Activated naive CD4-positive, alpha-beta T cell treated with anti-CD3 and anti-CD28 coated beads, Interleukin-2, amount 50 U/mL, for 24 hours (primary cell): ENCODE measurements at regions not wholly inside any gene's neighbourhood (a gene's known extent, or its start where the extent isn't known, plus 50 kb on each side); places are given as distances from the start of the nearest gene placed in this dataset.
A peak's percentile ranks its signal among the peaks of the same experiment; 100 is the strongest.
"Not testable (repeated sequence)": the region's sequence is repeated elsewhere in the genome, so short reads cannot be mapped to it uniquely, and the experiment has no call there.

Experiments
- H3K27ac Mint-ChIP-seq: one replicate; pipeline ENCODE4 v1.8.0; 2021; ENCODE audit warnings: mild to moderate bottlenecking, mixed read lengths
- H3K27me3 Mint-ChIP-seq: one replicate; pipeline ENCODE4 v1.8.0; 2021; ENCODE audit warnings: mixed read lengths
- H3K36me3 Mint-ChIP-seq: one replicate; pipeline ENCODE4 v1.8.0; 2021; ENCODE audit warnings: mixed read lengths
- H3K4me1 Mint-ChIP-seq: one replicate; pipeline ENCODE4 v1.8.0; 2021; ENCODE audit warnings: mixed read lengths
- H3K4me3 Mint-ChIP-seq: one replicate; pipeline ENCODE4 v1.8.0; 2021; ENCODE audit warnings: mild to moderate bottlenecking, mixed read lengths
- H3K9me3 Mint-ChIP-seq: one replicate; pipeline ENCODE4 v1.8.0; 2021; ENCODE audit warnings: mixed read lengths

GRCh38 chr15:32536507-32537172, 56.6 kb upstream of the GOLGA8N start:
- not testable (repeated sequence) for H3K4me1 Mint-ChIP-seq, H3K36me3 Mint-ChIP-seq, H3K27ac Mint-ChIP-seq, H3K27me3 Mint-ChIP-seq, H3K9me3 Mint-ChIP-seq
- peak overlapping the region; percentile 69 for H3K4me3 Mint-ChIP-seq

- H3K27me3 Mint-ChIP-seq, H3K9me3 Mint-ChIP-seq, H3K27ac Mint-ChIP-seq, H3K4me3 Mint-ChIP-seq, H3K4me1 Mint-ChIP-seq, H3K36me3 Mint-ChIP-seq: not testable (repeated sequence)
These were observed 57.2 kb upstream of the GOLGA8N start for GRCh38 chr15:32536057-32536493.

- H3K27ac Mint-ChIP-seq, H3K9me3 Mint-ChIP-seq, H3K36me3 Mint-ChIP-seq, H3K27me3 Mint-ChIP-seq, H3K4me1 Mint-ChIP-seq, H3K4me3 Mint-ChIP-seq: not testable (repeated sequence)
These were observed 57.9 kb upstream of the GOLGA8N start for GRCh38 chr15:32535150-32535898.

- H3K27me3 Mint-ChIP-seq, H3K4me3 Mint-ChIP-seq, H3K9me3 Mint-ChIP-seq, H3K4me1 Mint-ChIP-seq, H3K36me3 Mint-ChIP-seq, H3K27ac Mint-ChIP-seq: not testable (repeated sequence)
These were observed 67.5 kb upstream of the GOLGA8O start for GRCh38 chr15:32522900-32523299.

GRCh38 chr15:32522421-32522820, 67.0 kb upstream of the GOLGA8O start:
- not testable (repeated sequence) for H3K36me3 Mint-ChIP-seq, H3K9me3 Mint-ChIP-seq, H3K4me3 Mint-ChIP-seq, H3K4me1 Mint-ChIP-seq, H3K27me3 Mint-ChIP-seq
- peak overlapping the region; percentile 41 for H3K27ac Mint-ChIP-seq

GRCh38 chr15:32518976-32519375, 63.5 kb upstream of the GOLGA8O start:
- not testable (repeated sequence) for H3K9me3 Mint-ChIP-seq, H3K27me3 Mint-ChIP-seq, H3K4me1 Mint-ChIP-seq, H3K4me3 Mint-ChIP-seq, H3K36me3 Mint-ChIP-seq
- peak overlapping the region; percentile 47 for H3K27ac Mint-ChIP-seq

GRCh38 chr15:32518013-32518412, 62.6 kb upstream of the GOLGA8O start:
- not testable (repeated sequence) for H3K27me3 Mint-ChIP-seq, H3K4me3 Mint-ChIP-seq, H3K36me3 Mint-ChIP-seq, H3K4me1 Mint-ChIP-seq, H3K9me3 Mint-ChIP-seq, H3K27ac Mint-ChIP-seq

GRCh38 chr15:32516954-32517353, 61.5 kb upstream of the GOLGA8O start:
- not testable (repeated sequence) for H3K9me3 Mint-ChIP-seq, H3K36me3 Mint-ChIP-seq, H3K4me1 Mint-ChIP-seq, H3K4me3 Mint-ChIP-seq, H3K27ac Mint-ChIP-seq, H3K27me3 Mint-ChIP-seq

- H3K27ac Mint-ChIP-seq, H3K27me3 Mint-ChIP-seq, H3K4me3 Mint-ChIP-seq, H3K9me3 Mint-ChIP-seq, H3K36me3 Mint-ChIP-seq, H3K4me1 Mint-ChIP-seq: not testable (repeated sequence)
These were observed 57.9 kb upstream of the GOLGA8O start for GRCh38 chr15:32513378-32513777.

GRCh38 chr15:32510027-32510426, 54.6 kb upstream of the GOLGA8O start:
- not testable (repeated sequence) for H3K36me3 Mint-ChIP-seq, H3K4me3 Mint-ChIP-seq, H3K9me3 Mint-ChIP-seq, H3K27ac Mint-ChIP-seq, H3K27me3 Mint-ChIP-seq, H3K4me1 Mint-ChIP-seq

GRCh38 chr15:32508081-32508480, 52.6 kb upstream of the GOLGA8O start:
- not testable (repeated sequence) for H3K36me3 Mint-ChIP-seq, H3K4me1 Mint-ChIP-seq, H3K27me3 Mint-ChIP-seq, H3K4me3 Mint-ChIP-seq, H3K9me3 Mint-ChIP-seq, H3K27ac Mint-ChIP-seq

- H3K4me1 Mint-ChIP-seq, H3K27me3 Mint-ChIP-seq, H3K9me3 Mint-ChIP-seq, H3K36me3 Mint-ChIP-seq, H3K4me3 Mint-ChIP-seq, H3K27ac Mint-ChIP-seq: not testable (repeated sequence)
These were observed 51.4 kb upstream of the GOLGA8O start for GRCh38 chr15:32506787-32507186.

- H3K27ac Mint-ChIP-seq, H3K36me3 Mint-ChIP-seq, H3K4me1 Mint-ChIP-seq, H3K4me3 Mint-ChIP-seq, H3K9me3 Mint-ChIP-seq, H3K27me3 Mint-ChIP-seq: not testable (repeated sequence)
These were observed 50.2 kb upstream of the GOLGA8O start for GRCh38 chr15:32505633-32506032.
